SIG-M5 (cell line): ENCODE measurements at regions not wholly inside any gene's neighbourhood (a gene's known extent, or its start where the extent isn't known, plus 50 kb on each side); places are given as distances from the start of the nearest gene placed in this dataset.

ENCODE experiments used
- DNase-seq: peaks from one replicate; lab custom pipeline; 2025; lab: John Stamatoyannopoulos, UW

- peak; percentile 7 for DNase-seq
Measured at GRCh38 chr14:75370416-75371205, 57.2 kb upstream of the JDP2 start.

GRCh38 chr14:75371297-75371696 is 56.5 kb upstream of the JDP2 start:
- DNase-seq, result no peak

- no peak for DNase-seq
Measured at GRCh38 chr14:75372260-75372659, 55.6 kb upstream of the JDP2 start.

- DNase-seq, result no peak
Measured at GRCh38 chr14:75373133-75373532, 54.7 kb upstream of the JDP2 start.

- DNase-seq, result no peak
Measured at GRCh38 chr14:75373616-75374015, 54.2 kb upstream of the JDP2 start.

- no peak for DNase-seq
Measured at GRCh38 chr14:75374911-75375310, 52.9 kb upstream of the JDP2 start.

GRCh38 chr14:75375983-75376382 is 51.8 kb upstream of the JDP2 start:
- DNase-seq, result no peak
